ENCODE measurements at regions not wholly inside any gene's neighbourhood (a gene's known extent, or its start where the extent isn't known, plus 50 kb on each side); places are given as distances from the start of the nearest gene placed in this dataset.

DNA sequence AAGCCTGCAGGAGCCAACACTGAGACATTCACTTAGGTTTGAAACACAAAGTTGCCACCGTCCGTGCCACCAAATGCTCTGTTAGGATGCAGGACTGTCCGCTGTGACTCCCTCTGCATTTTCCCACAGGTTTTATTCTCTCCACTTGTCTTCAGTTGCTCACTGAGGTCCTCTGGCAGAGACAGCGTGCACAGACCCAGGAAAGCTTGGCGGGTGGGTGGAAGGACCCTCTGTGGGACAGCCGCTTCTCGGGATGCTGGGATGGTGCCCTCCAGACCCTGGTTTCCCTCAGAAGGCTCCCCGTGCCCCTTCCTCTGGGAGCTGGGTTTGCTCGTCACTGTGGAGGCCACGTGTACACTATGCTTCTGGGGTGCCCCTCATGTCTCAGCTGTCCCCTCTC is 733.6 kb downstream of the GALR1 start:
- Mint-ChIP-seq H3K4me3 (no peak overlapping the region), H3K9me3 (peaks cover under 1 to 13% (median 1%) of the 10 kb centered on the region in 3 donors), H3K36me3 (no peaks in the 10 kb centered on the region), H3K4me1 (no peaks in the 10 kb centered on the region), H3K27me3 (peaks cover 0 to 7% of the 10 kb centered on the region in 2 donors), H3K27ac (no peak overlapping the region)
- ChIA-PET CTCF (no interaction called here), POLR2A (no interaction called here)
- 83% methylated on average over 10 of the region's 10 CpGs for WGBS (ENCODE audit: insufficient coverage)
- ATAC-seq (replicated peaks in 1 of 4) (no peak), DNase-seq (no peak)
- no peaks in the 10 kb centered on the region for H3K9me3 ChIP-seq
- no peaks in the 10 kb centered on the region for H3K4me1 ChIP-seq (ENCODE audit: control insufficient read depth in 1 of 2, extremely low read depth in 1 of 2, insufficient read depth in 2 of 2, low read length in 2 of 2)
- peaks cover 0 to 3% of the 10 kb centered on the region in 2 experiments for H3K27me3 ChIP-seq (replicated peaks in 1 of 2; ENCODE audit: control insufficient read depth in 2 of 2, extremely low read depth in 1 of 2, insufficient read depth in 2 of 2, low read length in 1 of 2)
- H3K36me3 ChIP-seq (ENCODE audit: control insufficient read depth in 2 of 2, extremely low read depth in 1 of 2, insufficient read depth in 1 of 2, low read length in 1 of 2) = no peaks in the 10 kb centered on the region
- no peak overlapping the region for H3K27ac ChIP-seq (ENCODE audit: low read length)
- H3K4me3 ChIP-seq (ENCODE audit: control insufficient read depth in 1 of 2, extremely low read depth in 1 of 2, low read length in 1 of 2) = no peak overlapping the region

DNA sequence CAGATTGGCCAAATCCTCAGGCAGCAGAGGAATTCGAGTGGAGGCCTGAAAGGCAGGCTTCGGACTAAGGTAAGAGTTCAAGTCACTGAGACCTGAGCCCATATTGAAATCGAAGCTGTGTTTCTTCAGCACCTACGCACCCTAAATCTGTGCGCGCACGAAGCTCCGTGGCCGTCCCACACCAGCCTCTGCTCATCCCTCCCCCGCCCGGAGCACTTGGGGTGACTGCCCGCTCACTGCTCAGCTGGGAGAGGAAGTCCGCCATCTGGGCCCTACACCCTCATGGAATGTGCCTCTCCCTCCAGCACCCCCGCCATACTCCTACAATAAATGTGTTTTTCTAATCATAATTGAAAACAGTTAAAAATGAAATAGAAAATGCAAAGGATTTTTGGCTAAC is 734.5 kb downstream of the GALR1 start:
- H3K4me3 Mint-ChIP-seq = no peak overlapping the region
- no peaks in the 10 kb centered on the region for H3K4me1 ChIP-seq (ENCODE audit: control insufficient read depth in 1 of 2, extremely low read depth in 1 of 2, insufficient read depth in 2 of 2, low read length in 2 of 2)
- H3K9me3 Mint-ChIP-seq = peaks cover 0 to 11% (median 0%) of the 10 kb centered on the region in 3 donors
- H3K27me3 Mint-ChIP-seq = peaks cover 0 to 7% of the 10 kb centered on the region in 2 donors
- 83% methylated on average over 9 of the region's 14 CpGs for whole genome bisulfite sequencing (ENCODE audit: insufficient coverage)
- H3K27ac ChIP-seq (ENCODE audit: low read length) = no peak overlapping the region
- H3K4me3 ChIP-seq (ENCODE audit: control insufficient read depth in 1 of 2, extremely low read depth in 1 of 2, low read length in 1 of 2) = no peak overlapping the region
- H3K36me3 ChIP-seq (ENCODE audit: control insufficient read depth in 2 of 2, extremely low read depth in 1 of 2, insufficient read depth in 1 of 2, low read length in 1 of 2) = no peaks in the 10 kb centered on the region
- H3K4me1 Mint-ChIP-seq = no peaks in the 10 kb centered on the region
- POLR2A ChIA-PET = no interaction called here
- no peak overlapping the region for H3K27ac Mint-ChIP-seq
- no peaks in the 10 kb centered on the region for H3K9me3 ChIP-seq
- CTCF ChIA-PET = no interaction called here
- H3K27me3 ChIP-seq (replicated peaks in 1 of 2; ENCODE audit: control insufficient read depth in 2 of 2, extremely low read depth in 1 of 2, insufficient read depth in 2 of 2, low read length in 1 of 2) = peaks cover 0 to 3% of the 10 kb centered on the region in 2 experiments
- H3K36me3 Mint-ChIP-seq = no peaks in the 10 kb centered on the region
- no peak for ATAC-seq (replicated peaks in 1 of 4)
- DNase-seq = no peak

DNA sequence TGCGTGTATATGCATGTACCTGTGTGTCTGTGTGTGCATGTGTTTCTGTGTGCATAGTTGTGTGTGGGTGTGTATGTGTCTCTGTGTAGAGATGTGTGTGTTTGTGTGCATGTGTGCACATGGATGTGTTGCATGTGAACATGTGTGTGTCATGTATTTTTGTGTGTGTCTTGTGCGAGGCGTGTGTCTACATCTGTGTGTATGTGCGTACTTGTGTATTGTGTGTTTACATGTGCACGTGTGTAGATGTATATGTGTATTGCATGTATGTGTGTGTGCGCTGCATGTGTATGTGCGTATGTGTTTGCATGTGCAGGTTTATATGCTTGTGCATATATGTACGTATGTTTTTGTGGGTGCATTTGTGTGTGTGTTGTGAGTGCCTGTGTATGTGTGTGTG is 735.2 kb downstream of the GALR1 start:
- H3K27ac Mint-ChIP-seq = no peak overlapping the region
- peaks cover 0 to 7% of the 10 kb centered on the region in 2 donors for H3K27me3 Mint-ChIP-seq
- H3K4me1 ChIP-seq (ENCODE audit: control insufficient read depth in 1 of 2, extremely low read depth in 1 of 2, insufficient read depth in 2 of 2, low read length in 2 of 2) = no peaks in the 10 kb centered on the region
- H3K27me3 ChIP-seq (replicated peaks in 1 of 2; ENCODE audit: control insufficient read depth in 2 of 2, extremely low read depth in 1 of 2, insufficient read depth in 2 of 2, low read length in 1 of 2) = no peaks in the 10 kb centered on the region
- H3K36me3 Mint-ChIP-seq = no peaks in the 10 kb centered on the region
- DNase-seq (no peak), ATAC-seq (replicated peaks in 1 of 4) (no peak)
- H3K4me3 ChIP-seq (ENCODE audit: control insufficient read depth in 1 of 2, extremely low read depth in 1 of 2, low read length in 1 of 2) = no peak overlapping the region
- H3K27ac ChIP-seq (ENCODE audit: low read length) = no peak overlapping the region
- H3K4me1 Mint-ChIP-seq = no peaks in the 10 kb centered on the region
- no peak overlapping the region for H3K4me3 Mint-ChIP-seq
- CTCF ChIA-PET = no interaction called here
- POLR2A ChIA-PET = no interaction called here
- 98% methylated on average over 8 of the region's 8 CpGs for WGBS (ENCODE audit: insufficient coverage)
- peaks cover 0 to 11% (median 0%) of the 10 kb centered on the region in 3 donors for H3K9me3 Mint-ChIP-seq
- no peaks in the 10 kb centered on the region for H3K36me3 ChIP-seq (ENCODE audit: control insufficient read depth in 2 of 2, extremely low read depth in 1 of 2, insufficient read depth in 1 of 2, low read length in 1 of 2)
- no peaks in the 10 kb centered on the region for H3K9me3 ChIP-seq

DNA sequence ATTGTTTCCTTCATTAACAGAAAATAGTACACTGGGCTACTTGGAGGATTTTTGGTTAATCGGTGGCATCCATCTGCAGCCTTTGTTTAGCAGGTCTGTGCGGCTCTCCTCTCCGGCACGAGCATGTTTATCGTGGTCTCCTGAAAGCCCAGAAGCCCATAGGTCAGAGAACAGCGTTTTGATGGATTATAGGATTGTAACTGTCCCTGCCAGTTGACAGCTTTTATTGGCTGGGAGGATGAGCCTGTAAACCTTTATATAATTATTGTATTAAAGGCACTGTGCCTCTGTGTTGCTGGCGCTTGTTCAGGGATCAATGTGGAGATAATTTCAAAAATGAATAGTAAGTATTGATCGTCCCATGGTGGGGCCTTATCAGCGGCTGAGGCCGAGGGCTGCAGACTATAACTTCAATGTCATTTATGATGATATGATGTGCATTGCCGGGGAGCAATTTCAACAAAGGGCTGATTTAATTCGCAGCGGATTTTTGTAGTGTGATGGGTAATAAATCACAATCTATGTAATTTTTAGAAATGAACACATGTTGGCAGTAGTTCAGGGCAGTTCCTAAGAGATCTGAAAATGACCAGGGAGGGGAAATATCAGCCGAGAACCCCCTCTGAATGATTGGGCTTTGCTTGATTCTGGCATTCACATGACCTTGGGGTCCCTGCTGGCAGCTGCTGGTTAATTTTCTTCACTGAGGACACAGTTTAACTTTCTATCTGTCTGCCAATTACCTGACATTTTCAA is 736.1 kb downstream of the GALR1 start:
- Mint-ChIP-seq H3K4me1 (no peaks in the 10 kb centered on the region), H3K4me3 (no peak overlapping the region), H3K27ac (no peak overlapping the region), H3K36me3 (no peaks in the 10 kb centered on the region), H3K27me3 (peaks cover 0 to 6% of the 10 kb centered on the region in 2 donors), H3K9me3 (peaks cover 0 to 8% (median 0%) of the 10 kb centered on the region in 3 donors)
- POLR2A ChIA-PET = no interaction called here
- ATAC-seq (replicated peaks in 1 of 4) = no peak
- Histone ChIP-seq H3K27me3 (replicated peaks in 1 of 2; ENCODE audit: control insufficient read depth in 2 of 2, extremely low read depth in 1 of 2, insufficient read depth in 2 of 2, low read length in 1 of 2) (no peaks in the 10 kb centered on the region), H3K27ac (ENCODE audit: low read length) (no peak overlapping the region), H3K9me3 (no peaks in the 10 kb centered on the region), H3K4me1 (ENCODE audit: control insufficient read depth in 1 of 2, extremely low read depth in 1 of 2, insufficient read depth in 2 of 2, low read length in 2 of 2) (no peaks in the 10 kb centered on the region), H3K4me3 (ENCODE audit: control insufficient read depth in 1 of 2, extremely low read depth in 1 of 2, low read length in 1 of 2) (no peak overlapping the region), H3K36me3 (ENCODE audit: control insufficient read depth in 2 of 2, extremely low read depth in 1 of 2, insufficient read depth in 1 of 2, low read length in 1 of 2) (no peaks in the 10 kb centered on the region)
- no peak for DNase-seq
- WGBS (ENCODE audit: insufficient coverage) = 85% methylated on average over 11 of the region's 14 CpGs
- CTCF ChIA-PET = no interaction called here

DNA sequence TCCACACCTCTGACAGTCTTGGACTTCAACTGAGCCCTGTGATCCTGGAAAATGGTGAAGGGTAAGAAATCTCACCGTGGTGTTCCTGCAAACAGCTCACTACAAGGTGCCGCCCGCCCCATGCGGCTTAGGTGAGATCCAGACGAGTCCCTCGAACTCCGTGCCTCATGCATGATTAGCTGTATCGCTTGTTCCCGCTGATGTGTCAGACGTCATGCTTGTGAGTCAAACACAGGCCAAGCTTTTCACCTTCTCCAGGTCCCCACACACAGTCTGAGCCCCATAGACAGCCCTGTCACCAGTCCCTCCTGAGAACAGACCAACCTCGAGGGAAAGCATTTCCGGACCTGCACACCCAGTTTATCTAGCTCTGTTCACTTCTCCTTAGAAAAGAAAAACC is 740.5 kb downstream of the GALR1 start:
- Mint-ChIP-seq H3K4me1 (no peaks in the 10 kb centered on the region), H3K36me3 (no peaks in the 10 kb centered on the region), H3K9me3 (peaks cover 0 to 13% (median 0%) of the 10 kb centered on the region in 3 donors), H3K27me3 (peaks cover 0 to 2% of the 10 kb centered on the region in 2 donors), H3K27ac (no peak overlapping the region), H3K4me3 (no peak overlapping the region)
- Histone ChIP-seq H3K9me3 (no peaks in the 10 kb centered on the region), H3K4me3 (ENCODE audit: control insufficient read depth in 1 of 2, extremely low read depth in 1 of 2, low read length in 1 of 2) (no peak overlapping the region), H3K36me3 (ENCODE audit: control insufficient read depth in 2 of 2, extremely low read depth in 1 of 2, insufficient read depth in 1 of 2, low read length in 1 of 2) (no peaks in the 10 kb centered on the region), H3K27ac (ENCODE audit: low read length) (no peak overlapping the region), H3K27me3 (replicated peaks in 1 of 2; ENCODE audit: control insufficient read depth in 2 of 2, extremely low read depth in 1 of 2, insufficient read depth in 2 of 2, low read length in 1 of 2) (no peaks in the 10 kb centered on the region), H3K4me1 (ENCODE audit: control insufficient read depth in 1 of 2, extremely low read depth in 1 of 2, insufficient read depth in 2 of 2, low read length in 2 of 2) (no peaks in the 10 kb centered on the region)
- ChIA-PET POLR2A (no interaction called here), CTCF (interaction anchor here in 1 of 2 donors (0.6 kb wide), 1 partner anchor 54 kb away, joined by 4 read pairs; no protein-coding TSS in a partner anchor)
- 98% methylated on average over 10 of the region's 12 CpGs for WGBS (ENCODE audit: insufficient coverage)
- ATAC-seq (replicated peaks in 1 of 4) (no peak), DNase-seq (no peak)

DNA sequence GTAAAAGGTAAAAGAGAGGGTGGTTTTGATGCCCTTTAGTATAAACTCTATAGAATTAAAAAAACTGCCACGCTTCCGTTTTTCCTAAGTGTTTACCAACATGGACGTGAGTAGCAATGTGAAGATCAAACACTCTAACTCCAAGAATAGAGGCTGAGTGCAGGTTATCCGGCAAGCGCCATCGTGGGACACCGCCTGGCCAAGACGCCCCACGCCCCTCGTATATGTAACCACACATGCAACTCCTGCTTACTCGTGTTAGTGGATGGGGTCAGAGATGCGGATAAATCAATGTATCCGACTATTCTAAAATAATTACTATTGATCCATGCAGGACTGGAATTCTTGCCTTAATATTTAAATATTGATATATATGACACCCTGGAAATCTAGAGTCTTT is 741.3 kb downstream of the GALR1 start:
- Mint-ChIP-seq H3K36me3 (no peaks in the 10 kb centered on the region), H3K9me3 (peaks cover 0 to 13% (median 0%) of the 10 kb centered on the region in 3 donors), H3K27me3 (peaks cover 0 to 2% of the 10 kb centered on the region in 2 donors), H3K4me1 (no peaks in the 10 kb centered on the region), H3K4me3 (no peak overlapping the region), H3K27ac (no peak overlapping the region)
- DNase-seq (no peak), ATAC-seq (replicated peaks in 1 of 4) (no peak)
- H3K27me3 ChIP-seq (replicated peaks in 1 of 2; ENCODE audit: control insufficient read depth in 2 of 2, extremely low read depth in 1 of 2, insufficient read depth in 2 of 2, low read length in 1 of 2) = no peaks in the 10 kb centered on the region
- ChIA-PET CTCF (no interaction called here), POLR2A (no interaction called here)
- no peak overlapping the region for H3K27ac ChIP-seq (ENCODE audit: low read length)
- no peak overlapping the region for H3K4me3 ChIP-seq (ENCODE audit: control insufficient read depth in 1 of 2, extremely low read depth in 1 of 2, low read length in 1 of 2)
- H3K4me1 ChIP-seq (ENCODE audit: control insufficient read depth in 1 of 2, extremely low read depth in 1 of 2, insufficient read depth in 2 of 2, low read length in 2 of 2) = no peaks in the 10 kb centered on the region
- 60% methylated on average over 1 of the region's 13 CpGs for WGBS (ENCODE audit: insufficient coverage)
- H3K9me3 ChIP-seq = no peaks in the 10 kb centered on the region
- H3K36me3 ChIP-seq (ENCODE audit: control insufficient read depth in 2 of 2, extremely low read depth in 1 of 2, insufficient read depth in 1 of 2, low read length in 1 of 2) = no peaks in the 10 kb centered on the region
